A549 (cell line): ENCODE measurements at regions not wholly inside any gene's neighbourhood (a gene's known extent, or its start where the extent isn't known, plus 50 kb on each side); places are given as distances from the start of the nearest gene placed in this dataset.

Source experiments
- ATAC-seq, 2 experiments: fragments of 200-7000 bp in 1 of 2; fragments of >200 bp in 1 of 2; cut with Nextera tagmentation in 1 of 2; cut with Tn5 transposase in 1 of 2; 3 replicates each; pipeline versions ENCODE4 v1.8.0 to v1.9.1; 2018 to 2020; ENCODE audit warnings: mild to moderate bottlenecking in 1 of 2, moderate library complexity in 1 of 2
- CTCF ChIA-PET: fragments of 300-600 bp; sonication (Branson Sonifier 250); formaldehyde crosslinking; extraction: SDS; loops from one replicate; lab custom pipeline; 2021; ENCODE audit warnings: antibody characterized with exemption, inconsistent platforms; lab: Yijun Ruan, JAX
- POLR2A ChIA-PET: fragments of 350-600 bp; formaldehyde crosslinking; extraction: SDS; loops from one replicate; lab custom pipeline; 2021; ENCODE audit warnings: antibody characterized with exemption, inconsistent platforms; lab: Yijun Ruan, JAX
- DNase-seq, 2 experiments: peaks; one replicate each; pipeline versions ENCODE4 v3.0.0 to v3.0.0-alpha.2; 2011 to 2016; ENCODE audit warnings: low read depth in 1 of 2, low spot score in 1 of 2
- FAIRE-seq: peaks from 2 replicates; lab custom pipeline; 2011; peaks lifted over from hg19 to GRCh38; lab: Jason Lieb, UNC
- H3K27ac ChIP-seq, 2 experiments: fragments of >200 bp; sonication (Bioruptor Twin); formaldehyde crosslinking; 3 replicates each; pipeline ENCODE4 v1.5.1; 2016 to 2017
- H3K4me1 ChIP-seq: fragments of >200 bp; sonication (Bioruptor Twin); formaldehyde crosslinking; 3 replicates; pipeline ENCODE4 v1.6.1; 2016
- H3K4me2 ChIP-seq: fragments of >200 bp; sonication (Bioruptor Twin); formaldehyde crosslinking; 3 replicates; pipeline ENCODE4 v1.6.1; 2016
- H3K4me3 ChIP-seq: fragments of >200 bp; sonication (Bioruptor Twin); formaldehyde crosslinking; 3 replicates; pipeline ENCODE4 v1.5.1; 2016
- H3K9me3 ChIP-seq: fragments of >200 bp; sonication (Bioruptor Twin); formaldehyde crosslinking; 3 replicates; pipeline ENCODE4 v1.6.1; 2016
- BCL3 ChIP-seq: fragments of >200 bp; sonication (Bioruptor Twin); formaldehyde crosslinking; IDR thresholded peaks from 3 replicates; pipeline ENCODE4 v1.6.1; 2016
- CBX2 ChIP-seq: fragments of 200-600 bp; sonication (generic); IDR thresholded peaks from 2 replicates; pipeline ENCODE4 v1.6.1; 2016; ENCODE audit warnings: low read depth, mild to moderate bottlenecking, borderline replicate concordance
- CBX8 ChIP-seq: fragments of 200-600 bp; sonication (generic); IDR thresholded peaks from 2 replicates; pipeline ENCODE4 v1.6.1; 2016
- CHD2 ChIP-seq: fragments of 150-350 bp; IDR thresholded peaks from 2 replicates; pipeline ENCODE4 v1.6.1; 2014; ENCODE audit warnings: low read length; ENCODE audit not compliant: partially characterized antibody
- CHD4 ChIP-seq: fragments of 200-600 bp; sonication (generic); IDR thresholded peaks from 2 replicates; pipeline ENCODE4 v1.6.1; 2016; ENCODE audit warnings: antibody characterized with exemption, mild to moderate bottlenecking, borderline replicate concordance
- CTCF ChIP-seq: fragments of >200 bp; sonication (Bioruptor Twin); formaldehyde crosslinking; IDR thresholded peaks from 3 replicates; pipeline ENCODE4 v1.5.1; 2016
- E2F6 ChIP-seq: IDR thresholded peaks from 2 replicates; pipeline ENCODE4 v1.6.1; 2012; ENCODE audit warnings: low read depth, borderline replicate concordance
- EHMT2 ChIP-seq: fragments of 200-600 bp; sonication (generic); IDR thresholded peaks from 2 replicates; pipeline ENCODE4 v1.6.1; 2016; ENCODE audit warnings: antibody characterized with exemption, low read depth, mild to moderate bottlenecking, moderate library complexity
- FOSB ChIP-seq: fragments of 250-450 bp; sonication (Bioruptor Pico); IDR thresholded peaks from 2 replicates; pipeline ENCODE4 v1.5.0; 2020; ENCODE audit warnings: mild to moderate bottlenecking, moderate library complexity
- FOXS1 ChIP-seq: fragments of 250-450 bp; sonication (Bioruptor Pico); IDR thresholded peaks from 2 replicates; pipeline ENCODE4 v1.5.0; 2020; ENCODE audit warnings: mild to moderate bottlenecking, moderate library complexity
- HDAC2 ChIP-seq: fragments of 200-600 bp; sonication (generic); IDR thresholded peaks from 2 replicates; pipeline ENCODE4 v1.6.1; 2016
- HES2 ChIP-seq: fragments of >200 bp; sonication (Bioruptor Twin); formaldehyde crosslinking; IDR thresholded peaks from 2 replicates; pipeline ENCODE4 v1.6.1; 2016
- HEYL ChIP-seq: fragments of 250-450 bp; sonication (Bioruptor Pico); IDR thresholded peaks from 2 replicates; pipeline ENCODE4 v1.8.0; 2021; ENCODE audit warnings: mild to moderate bottlenecking, moderate library complexity
- HMGXB4 ChIP-seq: fragments of 250-450 bp; sonication (Bioruptor Pico); IDR thresholded peaks from 2 replicates; pipeline ENCODE4 v1.5.0; 2021; ENCODE audit warnings: mild to moderate bottlenecking, moderate library complexity, borderline replicate concordance
- HOXB13 ChIP-seq: fragments of 250-450 bp; sonication (Bioruptor Pico); IDR thresholded peaks from 2 replicates; pipeline ENCODE4 v1.5.0; 2020; ENCODE audit warnings: low read depth, mild to moderate bottlenecking, moderate library complexity
- JUNB ChIP-seq: fragments of >200 bp; sonication (Bioruptor Twin); formaldehyde crosslinking; IDR thresholded peaks from 2 replicates; pipeline ENCODE4 v1.6.1; 2016
- KDM1A ChIP-seq: fragments of 200-600 bp; sonication (generic); IDR thresholded peaks from 2 replicates; pipeline ENCODE4 v1.6.1; 2016; ENCODE audit warnings: low read depth, mild to moderate bottlenecking
- MAX ChIP-seq: IDR thresholded peaks from 2 replicates; pipeline ENCODE4 v1.6.1; 2012
- NPAS2 ChIP-seq: fragments of 250-450 bp; sonication (Bioruptor Pico); IDR thresholded peaks from 2 replicates; pipeline ENCODE4 v1.8.0; 2022; ENCODE audit warnings: mild to moderate bottlenecking, moderate library complexity, borderline replicate concordance
- RCOR1 ChIP-seq: fragments of 150-350 bp; IDR thresholded peaks from 2 replicates; pipeline ENCODE4 v1.6.1; 2014; ENCODE audit warnings: antibody characterized with exemption, low read length, low read depth
- RNF2 ChIP-seq: fragments of 200-600 bp; sonication (generic); IDR thresholded peaks from 2 replicates; pipeline ENCODE4 v1.6.1; 2016; ENCODE audit warnings: low read depth, mild to moderate bottlenecking, antibody characterized with exemption, moderate library complexity, borderline replicate concordance
- ZFP36 ChIP-seq: fragments of 450-650 bp; IDR thresholded peaks from 2 replicates; pipeline ENCODE4 v1.6.1; 2014; ENCODE audit warnings: borderline replicate concordance; ENCODE audit not compliant: partially characterized antibody
- ZNF302 ChIP-seq: fragments of 250-450 bp; sonication (Bioruptor Pico); IDR thresholded peaks from 2 replicates; pipeline ENCODE4 v1.9.0; 2021; ENCODE audit warnings: inconsistent platforms, mild to moderate bottlenecking, moderate library complexity
- ZSCAN20 ChIP-seq: fragments of 250-450 bp; sonication (Bioruptor Pico); IDR thresholded peaks from 2 replicates; pipeline ENCODE4 v1.8.0; 2022; ENCODE audit warnings: mild to moderate bottlenecking, moderate library complexity
- WGBS: methylation state at CpG from one replicate; pipeline ENCODE4 v1.1.6; 2017; ENCODE audit errors: missing lambda C conversion rate; 5-methylcytosine and 5-hydroxymethylcytosine counted together

GRCh38 chr10:88198023-88198422, 334.6 kb downstream of the PTEN start:
- WGBS, result 40% methylated on average over 3 of the region's 3 CpGs
- POLR2A ChIA-PET, result no interaction called here
- Histone ChIP-seq H3K4me2 (no peak overlapping the region), H3K4me1 (no peaks in the 10 kb centered on the region), H3K27ac (no peak overlapping the region), H3K9me3 (no peaks in the 10 kb centered on the region), H3K4me3 (no peak overlapping the region)
- TF ChIP-seq EHMT2, result no peak
- TF ChIP-seq HES2, result no peak
- no peak for TF ChIP-seq FOSB (CRISPR knock-in tag)
- TF ChIP-seq FOXS1 (CRISPR knock-in tag), result no peak
- no peak for TF ChIP-seq KDM1A
- no peak for TF ChIP-seq CHD4
- TF ChIP-seq RNF2, result no peak
- TF ChIP-seq MAX, result no peak
- no peak for TF ChIP-seq CBX2
- TF ChIP-seq ZSCAN20, result no peak
- no peak for TF ChIP-seq RCOR1
- TF ChIP-seq CTCF, result no peak
- FAIRE-seq (no peak), DNase-seq (no peak), ATAC-seq (no peak)
- CTCF ChIA-PET, result no interaction called here

GRCh38 chr10:88200312-88201032, 337.0 kb downstream of the PTEN start:
- FAIRE-seq (no peak), ATAC-seq (no peak), DNase-seq (no peak)
- CTCF ChIA-PET, result interaction anchor here (0.6 kb wide), 2 partner anchors 40 to 140 kb away, joined by 3 to 4 read pairs; no protein-coding TSS in a partner anchor
- H3K4me2 ChIP-seq, result no peak overlapping the region
- no peaks in the 10 kb centered on the region for H3K4me1 ChIP-seq
- H3K27ac ChIP-seq, result no peak overlapping the region
- POLR2A ChIA-PET, result interaction anchor here (0.7 kb wide), 1 partner anchor 810 kb away, joined by 4 read pairs; no protein-coding TSS in a partner anchor
- H3K4me3 ChIP-seq, result no peak overlapping the region
- no peak for TF ChIP-seq FOSB (CRISPR knock-in tag)
- TF ChIP-seq RCOR1, result no peak
- TF ChIP-seq CHD2, result no peak
- no peak for TF ChIP-seq HMGXB4
- no peak for TF ChIP-seq NPAS2 (CRISPR knock-in tag)
- no peak for TF ChIP-seq JUNB
- TF ChIP-seq HOXB13, result no peak
- WGBS, result 47% methylated on average over 3 of the region's 3 CpGs
- H3K9me3 ChIP-seq, result no peaks in the 10 kb centered on the region

- FAIRE-seq, result no peak
- ChIA-PET CTCF (no interaction called here), POLR2A (no interaction called here)
- 53% methylated on average over 2 of the region's 2 CpGs for WGBS
- DNase-seq, result no peak
- Histone ChIP-seq H3K4me3 (no peak overlapping the region), H3K4me1 (0 out of 3 replicates have a peak, but pooled peaks cover 3% of the 10 kb centered on the region), H3K9me3 (no peaks in the 10 kb centered on the region), H3K4me2 (no peak overlapping the region), H3K27ac (no peak overlapping the region)
- ATAC-seq, result no peak
- no peak for TF ChIP-seq HES2
- no peak for TF ChIP-seq CHD2
- TF ChIP-seq CBX8, result no peak
- TF ChIP-seq ZFP36, result no peak
- no peak for TF ChIP-seq HDAC2
- no peak for TF ChIP-seq E2F6
- no peak for TF ChIP-seq CTCF
- no peak for TF ChIP-seq HEYL (CRISPR knock-in tag)
- TF ChIP-seq BCL3, result no peak
- TF ChIP-seq ZNF302 (CRISPR knock-in tag), result no peak
- no peak for TF ChIP-seq JUNB
Measured at GRCh38 chr10:88205842-88206446, 342.5 kb downstream of the PTEN start.
